Right atrium auricular region (tissue), 2 donors: ENCODE measurements at regions not wholly inside any gene's neighbourhood (a gene's known extent, or its start where the extent isn't known, plus 50 kb on each side); places are given as distances from the start of the nearest gene placed in this dataset.

Experiments used
- DNase-seq: peaks from one replicate; pipeline ENCODE4 v3.0.0-alpha.2; 2019; ENCODE audit warnings: low spot score
- H3K27ac ChIP-seq, 2 donors: fragments of 200-600 bp; sonication (generic); 1 replicate in 1 of 2; 2 replicates in 1 of 2; pipeline ENCODE4 v1.5.1; 2016 to 2019
- H3K27me3 ChIP-seq, 2 donors: fragments of 200-600 bp; sonication (generic); one replicate each; pipeline versions ENCODE4 v1.5.1 to v1.6.0; 2017 to 2019
- H3K36me3 ChIP-seq: fragments of 200-600 bp; sonication (generic); one replicate; pipeline ENCODE4 v1.5.1; 2016
- H3K4me1 ChIP-seq, 2 donors: fragments of 200-600 bp; sonication (generic); one replicate each; pipeline versions ENCODE4 v1.5.1 to v1.6.0; 2017 to 2019
- H3K4me3 ChIP-seq, 2 donors: fragments of 200-600 bp; sonication (generic); 1 replicate in 1 of 2; 2 replicates in 1 of 2; pipeline ENCODE4 v1.5.1; 2017 to 2019; ENCODE audit warnings: mild to moderate bottlenecking in 1 of 2, moderate library complexity in 1 of 2
- H3K9me3 ChIP-seq, 2 donors: fragments of 200-600 bp; sonication (generic); one replicate each; pipeline ENCODE4 v1.5.1; 2019
- CTCF ChIP-seq, 2 donors: fragments of 200-600 bp; sonication (generic); IDR thresholded peaks; one replicate each; pipeline ENCODE4 v1.5.1; 2019; ENCODE audit warnings: antibody characterized with exemption in 2 of 2

- DNase-seq: no peak
- TF ChIP-seq CTCF (IDR thresholded peaks at IDR 0.05): no peak
- Histone ChIP-seq H3K27ac (no peak overlapping the region), H3K4me3 (no peak overlapping the region), H3K36me3 (no peaks in the 10 kb centered on the region), H3K27me3 (no peaks in the 10 kb centered on the region), H3K9me3 (peaks cover 0 to 11% of the 10 kb centered on the region in 2 donors), H3K4me1 (no peaks in the 10 kb centered on the region)
These were observed 393.8 kb upstream of the ID4 start for GRCh38 chr6:19443411-19443810.

GRCh38 chr6:19444041-19444440 lies 393.1 kb upstream of the ID4 start:
- Histone ChIP-seq H3K27ac (no peak overlapping the region), H3K4me1 (no peaks in the 10 kb centered on the region), H3K4me3 (no peak overlapping the region), H3K36me3 (no peaks in the 10 kb centered on the region), H3K9me3 (peaks cover 0 to 11% of the 10 kb centered on the region in 2 donors), H3K27me3 (no peaks in the 10 kb centered on the region)
- TF ChIP-seq CTCF (IDR thresholded peaks at IDR 0.05): no peak
- DNase-seq: no peak

- TF ChIP-seq CTCF (IDR thresholded peaks at IDR 0.05): no peak
- H3K36me3 ChIP-seq: no peaks in the 10 kb centered on the region
- H3K27me3 ChIP-seq: no peaks in the 10 kb centered on the region
- no peak overlapping the region for H3K4me3 ChIP-seq
- H3K27ac ChIP-seq: no peak overlapping the region
- no peaks in the 10 kb centered on the region for H3K4me1 ChIP-seq
- DNase-seq: no peak
- H3K9me3 ChIP-seq: peaks cover 0 to 11% of the 10 kb centered on the region in 2 donors
These were observed 392.7 kb upstream of the ID4 start for GRCh38 chr6:19444481-19444880.

- TF ChIP-seq CTCF (IDR thresholded peaks at IDR 0.05): no peak
- Histone ChIP-seq H3K9me3 (peaks cover 0 to 11% of the 10 kb centered on the region in 2 donors), H3K36me3 (no peaks in the 10 kb centered on the region), H3K4me3 (no peak overlapping the region), H3K4me1 (no peaks in the 10 kb centered on the region), H3K27me3 (no peaks in the 10 kb centered on the region), H3K27ac (no peak overlapping the region)
- DNase-seq: no peak
These were observed 390.6 kb upstream of the ID4 start for GRCh38 chr6:19446570-19446969.

- no peak overlapping the region for H3K4me3 ChIP-seq
These were observed 386.5 kb upstream of the ID4 start for GRCh38 chr6:19450651-19451050.

More at GRCh38 chr6:19450651-19451050, 386.5 kb upstream of the ID4 start:
- H3K36me3 ChIP-seq: no peaks in the 10 kb centered on the region
- DNase-seq: no peak
- H3K27me3 ChIP-seq: no peaks in the 10 kb centered on the region
- no peak for TF ChIP-seq CTCF (IDR thresholded peaks at IDR 0.05)
- no peaks in the 10 kb centered on the region for H3K4me1 ChIP-seq
- peaks cover 0 to 11% of the 10 kb centered on the region in 2 donors for H3K9me3 ChIP-seq
- H3K27ac ChIP-seq: no peak overlapping the region
